ENCODE measurements at regions not wholly inside any gene's neighbourhood (a gene's known extent, or its start where the extent isn't known, plus 50 kb on each side); places are given as distances from the start of the nearest gene placed in this dataset.

DNA sequence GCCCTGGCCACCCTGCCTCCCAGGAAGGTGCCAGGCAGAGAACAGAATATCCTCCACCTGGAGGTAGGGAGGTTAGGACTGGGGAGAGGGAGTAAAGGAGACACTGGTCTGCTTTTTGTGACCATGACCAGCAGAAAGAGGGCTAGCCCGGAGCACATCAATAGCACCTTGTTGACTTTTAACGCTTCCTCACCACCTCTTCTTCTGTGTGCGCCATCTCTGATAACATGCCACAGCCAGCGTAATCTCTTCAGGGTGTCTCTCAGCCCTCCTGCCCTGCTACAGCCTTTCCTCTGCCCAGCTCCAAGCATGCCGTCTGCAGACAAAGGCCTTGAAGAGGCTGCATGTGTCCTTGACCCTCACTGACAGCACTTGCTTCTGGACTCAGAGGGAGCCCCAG, 50.9 kb upstream of the GJA5 start:
- no peak for TF ChIP-seq POLR2A (IDR thresholded peaks at IDR 0.05)
- TF ChIP-seq, protein P1, sequence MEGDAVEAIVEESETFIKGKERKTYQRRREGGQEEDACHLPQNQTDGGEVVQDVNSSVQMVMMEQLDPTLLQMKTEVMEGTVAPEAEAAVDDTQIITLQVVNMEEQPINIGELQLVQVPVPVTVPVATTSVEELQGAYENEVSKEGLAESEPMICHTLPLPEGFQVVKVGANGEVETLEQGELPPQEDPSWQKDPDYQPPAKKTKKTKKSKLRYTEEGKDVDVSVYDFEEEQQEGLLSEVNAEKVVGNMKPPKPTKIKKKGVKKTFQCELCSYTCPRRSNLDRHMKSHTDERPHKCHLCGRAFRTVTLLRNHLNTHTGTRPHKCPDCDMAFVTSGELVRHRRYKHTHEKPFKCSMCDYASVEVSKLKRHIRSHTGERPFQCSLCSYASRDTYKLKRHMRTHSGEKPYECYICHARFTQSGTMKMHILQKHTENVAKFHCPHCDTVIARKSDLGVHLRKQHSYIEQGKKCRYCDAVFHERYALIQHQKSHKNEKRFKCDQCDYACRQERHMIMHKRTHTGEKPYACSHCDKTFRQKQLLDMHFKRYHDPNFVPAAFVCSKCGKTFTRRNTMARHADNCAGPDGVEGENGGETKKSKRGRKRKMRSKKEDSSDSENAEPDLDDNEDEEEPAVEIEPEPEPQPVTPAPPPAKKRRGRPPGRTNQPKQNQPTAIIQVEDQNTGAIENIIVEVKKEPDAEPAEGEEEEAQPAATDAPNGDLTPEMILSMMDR (IDR thresholded peaks at IDR 0.05) = no peak
